CMK (cell line): ENCODE measurements at regions not wholly inside any gene's neighbourhood (a gene's known extent, or its start where the extent isn't known, plus 50 kb on each side); places are given as distances from the start of the nearest gene placed in this dataset.

Experiments used
- DNase-seq: peaks from one replicate; pipeline ENCODE4 v3.0.0-alpha.2; 2010; ENCODE audit warnings: low read depth

GRCh38 chr9:28620661-28621060 is 1047.4 kb upstream of the C9orf72 start:
- no peak for DNase-seq

GRCh38 chr9:28624771-28625170 is 1051.5 kb upstream of the C9orf72 start:
- no peak for DNase-seq

GRCh38 chr9:28628031-28628430 is 1054.8 kb upstream of the C9orf72 start:
- no peak for DNase-seq

GRCh38 chr9:28648723-28649122 is 1075.4 kb upstream of the C9orf72 start:
- no peak for DNase-seq

GRCh38 chr9:28650327-28650726 is 1077.0 kb upstream of the C9orf72 start:
- DNase-seq, result no peak

- DNase-seq, result no peak
Measured at GRCh38 chr9:28651050-28651722, 1077.9 kb upstream of the C9orf72 start.

GRCh38 chr9:28653216-28653615 is 1079.9 kb upstream of the C9orf72 start:
- no peak for DNase-seq

- DNase-seq, result no peak
Measured at GRCh38 chr9:28656727-28657126, 1083.4 kb upstream of the C9orf72 start.

GRCh38 chr9:28661853-28662252 is 1088.6 kb upstream of the C9orf72 start:
- no peak for DNase-seq

GRCh38 chr9:28662675-28663074 is 1089.4 kb upstream of the C9orf72 start:
- no peak for DNase-seq

- DNase-seq, result no peak
Measured at GRCh38 chr9:28668158-28668557, 1094.9 kb upstream of the C9orf72 start.

- no peak for DNase-seq
Measured at GRCh38 chr9:28671000-28671399, 1097.7 kb upstream of the C9orf72 start.

- no peak for DNase-seq
Measured at GRCh38 chr9:28678097-28678496, 1104.8 kb upstream of the C9orf72 start.

GRCh38 chr9:28688172-28688571 is 1114.9 kb upstream of the C9orf72 start:
- no peak for DNase-seq

GRCh38 chr9:28692012-28692411 is 1118.7 kb upstream of the C9orf72 start:
- DNase-seq, result no peak

- DNase-seq, result no peak
Measured at GRCh38 chr9:28696960-28697359, 1123.7 kb upstream of the C9orf72 start.

GRCh38 chr9:28699632-28700031 is 1126.4 kb upstream of the C9orf72 start:
- no peak for DNase-seq

- no peak for DNase-seq
Measured at GRCh38 chr9:28707616-28708015, 1134.3 kb upstream of the C9orf72 start.

GRCh38 chr9:28714188-28714587 is 1140.9 kb upstream of the C9orf72 start:
- DNase-seq, result no peak

GRCh38 chr9:28718226-28718625 is 1144.9 kb upstream of the C9orf72 start:
- no peak for DNase-seq

GRCh38 chr9:28720746-28721145 is 1147.5 kb upstream of the C9orf72 start:
- no peak for DNase-seq

GRCh38 chr9:28730111-28730510 is 1156.8 kb upstream of the C9orf72 start:
- no peak for DNase-seq

- DNase-seq, result no peak
Measured at GRCh38 chr9:28735738-28736342, 1162.6 kb upstream of the C9orf72 start.

GRCh38 chr9:28741459-28741858 is 1168.2 kb upstream of the C9orf72 start:
- DNase-seq, result no peak
